Glutamatergic neuron (in vitro differentiated cells): ENCODE measurements at regions not wholly inside any gene's neighbourhood (a gene's known extent, or its start where the extent isn't known, plus 50 kb on each side); places are given as distances from the start of the nearest gene placed in this dataset.

Experiments used
- DNase-seq: peaks from one replicate; pipeline ENCODE4 v3.0.0; 2022
- H3K27ac Mint-ChIP-seq: one replicate; pipeline ENCODE4 v1.8.0; 2020; ENCODE audit warnings: mild to moderate bottlenecking, mixed read lengths, inconsistent platforms; ENCODE audit not compliant: unreplicated experiment
- H3K27me3 Mint-ChIP-seq: one replicate; pipeline ENCODE4 v1.8.0; 2020; ENCODE audit warnings: mild to moderate bottlenecking, moderate library complexity, mixed read lengths, inconsistent platforms; ENCODE audit not compliant: unreplicated experiment
- H3K36me3 Mint-ChIP-seq: one replicate; pipeline ENCODE4 v1.8.0; 2020; ENCODE audit warnings: mild to moderate bottlenecking, mixed read lengths, inconsistent platforms; ENCODE audit not compliant: unreplicated experiment
- H3K4me1 Mint-ChIP-seq: one replicate; pipeline ENCODE4 v1.8.0; 2020; ENCODE audit warnings: mild to moderate bottlenecking, low read depth, mixed read lengths, inconsistent platforms; ENCODE audit not compliant: unreplicated experiment
- H3K4me3 Mint-ChIP-seq: one replicate; pipeline ENCODE4 v1.8.0; 2020; ENCODE audit warnings: mild to moderate bottlenecking, mixed read lengths, inconsistent platforms; ENCODE audit not compliant: unreplicated experiment
- H3K9me3 Mint-ChIP-seq: one replicate; pipeline ENCODE4 v1.8.0; 2020; ENCODE audit warnings: mild to moderate bottlenecking, moderate library complexity, mixed read lengths, inconsistent platforms; ENCODE audit not compliant: unreplicated experiment
- TF ChIP-seq, protein P1 (sequence below): fragments of 200-600 bp; sonication (generic); IDR thresholded peaks from one replicate; pipeline ENCODE4 v1.5.0; 2021; ENCODE audit not compliant: partially characterized antibody, unreplicated experiment

- H3K36me3 Mint-ChIP-seq, result no peaks in the 10 kb centered on the region
- no peaks in the 10 kb centered on the region for H3K9me3 Mint-ChIP-seq
- no peak overlapping the region for H3K4me3 Mint-ChIP-seq
- TF ChIP-seq, protein P1, sequence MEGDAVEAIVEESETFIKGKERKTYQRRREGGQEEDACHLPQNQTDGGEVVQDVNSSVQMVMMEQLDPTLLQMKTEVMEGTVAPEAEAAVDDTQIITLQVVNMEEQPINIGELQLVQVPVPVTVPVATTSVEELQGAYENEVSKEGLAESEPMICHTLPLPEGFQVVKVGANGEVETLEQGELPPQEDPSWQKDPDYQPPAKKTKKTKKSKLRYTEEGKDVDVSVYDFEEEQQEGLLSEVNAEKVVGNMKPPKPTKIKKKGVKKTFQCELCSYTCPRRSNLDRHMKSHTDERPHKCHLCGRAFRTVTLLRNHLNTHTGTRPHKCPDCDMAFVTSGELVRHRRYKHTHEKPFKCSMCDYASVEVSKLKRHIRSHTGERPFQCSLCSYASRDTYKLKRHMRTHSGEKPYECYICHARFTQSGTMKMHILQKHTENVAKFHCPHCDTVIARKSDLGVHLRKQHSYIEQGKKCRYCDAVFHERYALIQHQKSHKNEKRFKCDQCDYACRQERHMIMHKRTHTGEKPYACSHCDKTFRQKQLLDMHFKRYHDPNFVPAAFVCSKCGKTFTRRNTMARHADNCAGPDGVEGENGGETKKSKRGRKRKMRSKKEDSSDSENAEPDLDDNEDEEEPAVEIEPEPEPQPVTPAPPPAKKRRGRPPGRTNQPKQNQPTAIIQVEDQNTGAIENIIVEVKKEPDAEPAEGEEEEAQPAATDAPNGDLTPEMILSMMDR, result no peak
- peaks cover 2% of the 10 kb centered on the region for H3K4me1 Mint-ChIP-seq
- DNase-seq, result no peak
- no peaks in the 10 kb centered on the region for H3K27me3 Mint-ChIP-seq
- H3K27ac Mint-ChIP-seq, result no peak overlapping the region
Measured at GRCh38 chr1:59081795-59082194, 215.1 kb upstream of the FGGY start.

GRCh38 chr1:59083946-59084865 lies 212.7 kb upstream of the FGGY start:
- Mint-ChIP-seq H3K36me3 (peaks cover under 1% of the 10 kb centered on the region), H3K27ac (no peak overlapping the region), H3K27me3 (peaks cover 2% of the 10 kb centered on the region), H3K4me1 (no peaks in the 10 kb centered on the region), H3K9me3 (no peaks in the 10 kb centered on the region), H3K4me3 (no peak overlapping the region)
- TF ChIP-seq, protein P1, result no peak
- no peak for DNase-seq

DNA sequence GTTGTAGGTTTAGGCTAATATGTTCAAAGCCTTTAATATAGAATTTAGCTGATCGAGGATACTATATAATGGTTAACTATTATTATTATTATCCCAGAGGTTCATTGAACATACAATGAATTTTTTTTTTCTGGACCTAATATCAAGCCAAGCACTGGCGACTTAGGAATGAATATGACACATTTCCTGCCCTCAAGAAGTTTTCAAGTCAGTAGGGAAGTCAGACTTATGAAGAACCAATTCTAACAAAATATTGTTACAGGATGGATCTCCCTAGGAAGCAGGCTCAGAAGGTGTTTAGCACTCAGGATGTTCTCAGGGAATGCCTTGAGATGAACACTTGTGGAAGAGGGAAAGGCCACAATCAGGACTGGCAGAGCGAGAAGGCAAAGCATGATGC lies 211.8 kb upstream of the FGGY start:
- H3K9me3 Mint-ChIP-seq, result no peaks in the 10 kb centered on the region
- no peaks in the 10 kb centered on the region for H3K4me1 Mint-ChIP-seq
- peaks cover 4% of the 10 kb centered on the region for H3K36me3 Mint-ChIP-seq
- no peak overlapping the region for H3K27ac Mint-ChIP-seq
- TF ChIP-seq, protein P1, result no peak
- no peak for DNase-seq
- peaks cover 2% of the 10 kb centered on the region for H3K27me3 Mint-ChIP-seq
- H3K4me3 Mint-ChIP-seq, result no peak overlapping the region

DNA sequence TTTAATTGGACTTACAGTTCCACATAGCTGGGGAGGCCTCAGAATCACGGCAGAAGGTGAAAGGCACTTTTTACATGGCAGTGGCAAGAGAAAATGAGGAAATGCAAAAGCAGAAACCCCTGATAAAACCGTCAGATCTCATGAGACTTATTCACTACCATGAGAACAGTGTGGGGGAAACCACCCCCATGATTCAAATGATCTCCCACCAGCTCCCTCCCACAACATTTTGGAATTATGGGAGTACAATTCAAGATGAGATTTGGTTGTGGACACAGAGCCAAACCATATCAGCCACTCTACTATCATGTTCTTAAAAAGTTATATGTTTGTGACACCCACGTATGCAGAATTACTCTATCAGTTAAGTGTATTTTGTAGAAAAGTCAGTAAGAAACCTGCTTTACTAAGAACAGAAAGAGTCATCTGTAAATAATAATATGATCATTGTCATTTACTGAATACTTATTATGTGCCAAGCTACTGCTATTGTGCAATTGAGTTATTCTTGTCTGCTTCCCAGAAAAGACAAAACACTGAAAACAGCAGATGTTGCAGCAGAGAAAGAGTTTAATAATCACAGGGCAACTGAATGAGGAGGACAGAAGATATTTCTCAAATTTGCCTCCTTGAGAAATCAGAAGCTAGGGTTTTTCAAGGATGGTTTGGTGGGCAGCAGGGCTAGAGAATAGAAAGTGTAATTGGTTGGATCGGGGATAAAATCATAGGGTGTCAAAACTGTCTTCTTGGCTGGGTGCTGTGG lies 207.7 kb upstream of the FGGY start:
- Mint-ChIP-seq H3K27me3 (peaks cover 2% of the 10 kb centered on the region), H3K9me3 (peaks cover 6% of the 10 kb centered on the region), H3K4me3 (no peak overlapping the region), H3K36me3 (peaks cover 4% of the 10 kb centered on the region), H3K4me1 (no peaks in the 10 kb centered on the region), H3K27ac (no peak overlapping the region)
- TF ChIP-seq, protein P1, result no peak
- no peak for DNase-seq
